BLaER1 (cell line): ENCODE measurements at regions not wholly inside any gene's neighbourhood (a gene's known extent, or its start where the extent isn't known, plus 50 kb on each side); places are given as distances from the start of the nearest gene placed in this dataset.
"Not testable (repeated sequence)": the region's sequence is repeated elsewhere in the genome, so short reads cannot be mapped to it uniquely, and the experiment has no call there.

Source experiments
- H3K27ac ChIP-seq: shearing (Covaris generic); formaldehyde crosslinking; 2 replicates; pipeline ENCODE4 v1.8.1; 2022
- H3K27me3 ChIP-seq: shearing (Covaris generic); formaldehyde crosslinking; 2 replicates; pipeline ENCODE4 v1.8.1; 2022
- H3K36me3 ChIP-seq: shearing (Covaris generic); formaldehyde crosslinking; 2 replicates; pipeline ENCODE4 v1.8.1; 2022
- H3K4me1 ChIP-seq: shearing (Covaris generic); formaldehyde crosslinking; 2 replicates; pipeline ENCODE4 v1.8.1; 2022
- H3K4me2 ChIP-seq: shearing (Covaris generic); formaldehyde crosslinking; 2 replicates; pipeline ENCODE4 v1.8.1; 2022
- H3K4me3 ChIP-seq: shearing (Covaris generic); formaldehyde crosslinking; 2 replicates; pipeline ENCODE4 v1.8.1; 2022
- H3K9ac ChIP-seq: shearing (Covaris generic); formaldehyde crosslinking; 2 replicates; pipeline ENCODE4 v1.8.1; 2022
- H3K9me3 ChIP-seq: shearing (Covaris generic); formaldehyde crosslinking; 2 replicates; pipeline ENCODE4 v1.8.1; 2022
- H4K20me1 ChIP-seq: shearing (Covaris generic); formaldehyde crosslinking; 2 replicates; pipeline ENCODE4 v1.8.1; 2022
- Cebpa-rat ChIP-seq: shearing (Covaris generic); IDR thresholded peaks from 2 replicates; pipeline ENCODE4 v1.8.1; 2022

DNA sequence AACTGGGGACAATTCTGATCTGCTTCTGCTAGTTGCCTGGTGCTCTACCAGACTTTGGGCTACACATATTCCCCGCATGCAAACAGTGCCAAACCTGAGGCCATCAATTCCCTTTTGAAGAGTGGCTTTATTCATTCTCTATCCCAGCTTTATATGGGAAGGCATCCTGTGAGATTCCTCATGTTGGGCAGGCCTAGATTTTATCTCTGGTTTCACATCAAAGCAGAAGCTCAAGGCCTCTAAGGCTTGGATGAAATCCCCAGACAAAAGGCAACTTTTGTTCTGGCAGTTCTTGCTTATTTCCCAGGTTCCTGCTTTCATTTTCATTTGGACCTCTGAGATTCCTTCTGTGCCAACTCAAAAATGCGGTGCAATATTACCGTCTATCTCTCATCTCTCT lies 648.8 kb downstream of the QKI start:
- no peaks in the 10 kb centered on the region for H3K36me3 ChIP-seq
- no peak for TF ChIP-seq Cebpa-rat
- H4K20me1 ChIP-seq, result no peaks in the 10 kb centered on the region
- H3K27me3 ChIP-seq, result no peaks in the 10 kb centered on the region
- H3K4me1 ChIP-seq, result no peaks in the 10 kb centered on the region
- H3K4me3 ChIP-seq, result no peak overlapping the region
- H3K4me2 ChIP-seq, result no peak overlapping the region
- no peaks in the 10 kb centered on the region for H3K9me3 ChIP-seq
- no peak overlapping the region for H3K9ac ChIP-seq
- no peak overlapping the region for H3K27ac ChIP-seq

DNA sequence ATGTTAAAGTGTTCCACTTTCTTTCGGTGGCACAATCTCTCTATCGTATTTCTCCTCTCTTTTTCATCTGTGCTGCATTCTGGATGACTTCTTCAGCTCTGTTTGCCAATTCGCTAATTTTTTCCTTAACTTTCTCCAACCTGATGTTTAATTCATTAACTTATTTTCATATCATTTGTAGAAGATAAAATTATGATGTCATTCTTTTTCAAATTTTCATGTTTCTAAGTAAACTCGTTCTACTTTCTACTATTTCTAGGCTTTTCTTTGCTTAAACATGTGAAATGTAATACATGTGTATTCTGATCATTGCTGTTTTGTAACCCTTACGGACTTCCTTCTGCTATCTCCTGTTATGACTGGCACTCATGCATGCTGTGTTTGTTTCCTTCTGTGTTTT lies 648.4 kb downstream of the QKI start:
- Histone ChIP-seq H3K36me3 (no peaks in the 10 kb centered on the region), H3K27ac (no peak overlapping the region), H3K4me3 (no peak overlapping the region), H3K4me2 (no peak overlapping the region), H3K9me3 (no peaks in the 10 kb centered on the region), H4K20me1 (no peaks in the 10 kb centered on the region), H3K4me1 (no peaks in the 10 kb centered on the region), H3K27me3 (no peaks in the 10 kb centered on the region), H3K9ac (no peak overlapping the region)
- TF ChIP-seq Cebpa-rat, result no peak

DNA sequence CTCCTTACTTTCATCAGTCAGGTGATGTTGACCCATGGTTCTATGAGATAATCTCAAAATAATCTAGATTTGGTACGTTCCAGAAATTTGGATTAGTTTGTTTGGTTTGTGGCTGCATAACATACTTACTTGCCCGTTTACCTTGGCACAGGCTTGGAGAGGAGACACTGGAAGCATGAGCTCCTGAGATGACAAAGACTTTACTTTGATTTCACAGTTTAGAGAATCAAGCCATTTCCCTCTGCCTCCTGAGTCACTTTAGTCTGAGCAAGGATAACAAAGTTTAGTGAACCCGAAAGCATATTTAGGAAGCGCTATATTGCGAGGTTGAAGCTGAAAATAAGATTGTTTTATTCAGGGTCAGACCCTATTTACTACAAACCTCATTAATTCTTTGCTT lies 643.4 kb downstream of the QKI start:
- TF ChIP-seq Cebpa-rat, result no peak
- H3K27me3 ChIP-seq, result no peaks in the 10 kb centered on the region
- no peak overlapping the region for H3K9ac ChIP-seq
- no peaks in the 10 kb centered on the region for H3K36me3 ChIP-seq
- H3K4me3 ChIP-seq, result no peak overlapping the region
- no peaks in the 10 kb centered on the region for H3K9me3 ChIP-seq
- H3K4me1 ChIP-seq, result no peaks in the 10 kb centered on the region
- no peaks in the 10 kb centered on the region for H4K20me1 ChIP-seq
- H3K27ac ChIP-seq, result no peak overlapping the region
- H3K4me2 ChIP-seq, result no peak overlapping the region

DNA sequence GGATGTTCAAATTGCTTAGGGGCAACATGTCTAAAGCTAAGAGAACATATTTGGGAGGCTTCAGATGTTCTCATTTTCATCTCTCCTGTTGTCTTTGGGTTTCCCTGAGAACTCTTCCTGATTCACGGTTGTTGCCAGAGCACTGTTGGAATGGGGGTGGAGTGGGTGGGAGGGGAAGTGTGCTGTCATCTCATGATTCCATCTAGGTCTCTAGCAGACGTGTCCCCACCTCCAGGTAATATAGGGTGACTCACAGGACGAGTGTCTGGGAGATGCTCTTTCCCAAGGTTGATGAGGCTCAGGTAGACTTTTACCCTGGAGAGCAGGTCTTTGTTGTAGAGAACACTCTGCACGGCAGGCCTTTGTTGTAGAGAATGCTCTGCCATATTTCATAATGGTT lies 636.9 kb downstream of the QKI start:
- no peak overlapping the region for H3K4me3 ChIP-seq
- H3K4me2 ChIP-seq, result no peak overlapping the region
- H4K20me1 ChIP-seq, result no peaks in the 10 kb centered on the region
- H3K9ac ChIP-seq, result no peak overlapping the region
- no peak overlapping the region for H3K27ac ChIP-seq
- H3K36me3 ChIP-seq, result no peaks in the 10 kb centered on the region
- H3K4me1 ChIP-seq, result no peaks in the 10 kb centered on the region
- H3K27me3 ChIP-seq, result no peaks in the 10 kb centered on the region
- H3K9me3 ChIP-seq, result no peaks in the 10 kb centered on the region
- TF ChIP-seq Cebpa-rat, result no peak

DNA sequence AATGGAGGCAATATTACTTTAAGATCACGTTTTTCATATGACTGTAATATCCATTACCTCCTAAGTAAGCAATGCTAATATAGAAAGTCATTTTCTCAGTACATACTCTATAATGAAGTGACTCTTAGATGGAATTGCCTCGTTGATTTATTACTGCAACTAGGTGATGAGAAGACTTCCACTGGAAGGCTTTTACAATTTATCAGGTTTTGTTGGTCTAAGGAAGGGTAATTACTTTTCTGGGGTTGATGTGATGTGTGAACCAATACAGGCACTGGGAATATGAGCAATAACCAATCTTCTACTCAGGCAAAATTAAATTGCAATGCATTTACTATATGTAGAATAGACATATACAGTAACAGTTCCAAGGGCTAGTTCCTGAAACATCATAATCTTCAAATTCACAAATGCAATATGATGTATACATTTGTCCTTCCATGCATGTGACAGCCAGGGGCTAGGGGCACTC lies 635.0 kb downstream of the QKI start:
- H3K9me3 ChIP-seq, result no peaks in the 10 kb centered on the region
- TF ChIP-seq Cebpa-rat, result no peak
- no peaks in the 10 kb centered on the region for H3K27me3 ChIP-seq
- H3K4me3 ChIP-seq, result no peak overlapping the region
- H3K4me2 ChIP-seq, result no peak overlapping the region
- no peaks in the 10 kb centered on the region for H3K36me3 ChIP-seq
- no peaks in the 10 kb centered on the region for H3K4me1 ChIP-seq
- no peak overlapping the region for H3K9ac ChIP-seq
- H4K20me1 ChIP-seq, result no peaks in the 10 kb centered on the region
- H3K27ac ChIP-seq, result no peak overlapping the region

DNA sequence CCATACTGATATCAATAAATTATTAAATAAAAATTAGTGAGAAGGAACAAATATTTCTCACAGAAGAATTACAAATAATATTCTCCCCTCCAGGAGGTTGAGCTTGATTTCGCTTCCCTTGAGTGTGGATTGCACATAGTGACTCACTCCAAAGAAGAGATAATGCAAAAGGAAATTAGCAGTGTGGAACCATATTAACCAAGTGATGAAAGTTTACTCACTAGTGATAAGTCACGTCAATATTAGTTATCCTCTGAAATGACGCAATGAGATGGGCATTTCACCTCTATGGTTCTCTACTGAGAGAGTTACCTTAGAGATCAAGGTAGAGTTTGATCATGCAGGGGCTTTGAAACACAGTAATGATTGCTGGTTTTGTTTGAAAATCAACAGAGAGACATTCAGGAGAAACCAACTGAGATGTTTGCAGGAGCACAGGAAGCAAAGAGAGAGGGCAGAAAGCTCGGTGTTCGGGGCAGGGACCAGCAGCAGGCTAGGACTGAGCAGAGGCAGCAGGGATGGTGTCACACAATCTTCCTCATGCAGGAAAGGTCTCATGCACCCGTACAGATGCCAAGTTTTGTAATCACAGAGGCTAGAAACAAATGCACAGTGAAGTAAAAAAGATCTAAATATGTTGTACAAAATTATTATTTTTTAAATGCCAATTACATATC lies 634.5 kb downstream of the QKI start:
- no peak overlapping the region for H3K9ac ChIP-seq
- H3K4me3 ChIP-seq, result no peak overlapping the region
- no peaks in the 10 kb centered on the region for H3K36me3 ChIP-seq
- H3K4me2 ChIP-seq, result no peak overlapping the region
- no peaks in the 10 kb centered on the region for H4K20me1 ChIP-seq
- H3K27ac ChIP-seq, result no peak overlapping the region
- no peak for TF ChIP-seq Cebpa-rat
- H3K9me3 ChIP-seq, result 0 out of 2 replicates have a peak, but pooled peaks cover under 1% of the 10 kb centered on the region
- no peaks in the 10 kb centered on the region for H3K4me1 ChIP-seq
- no peaks in the 10 kb centered on the region for H3K27me3 ChIP-seq

DNA sequence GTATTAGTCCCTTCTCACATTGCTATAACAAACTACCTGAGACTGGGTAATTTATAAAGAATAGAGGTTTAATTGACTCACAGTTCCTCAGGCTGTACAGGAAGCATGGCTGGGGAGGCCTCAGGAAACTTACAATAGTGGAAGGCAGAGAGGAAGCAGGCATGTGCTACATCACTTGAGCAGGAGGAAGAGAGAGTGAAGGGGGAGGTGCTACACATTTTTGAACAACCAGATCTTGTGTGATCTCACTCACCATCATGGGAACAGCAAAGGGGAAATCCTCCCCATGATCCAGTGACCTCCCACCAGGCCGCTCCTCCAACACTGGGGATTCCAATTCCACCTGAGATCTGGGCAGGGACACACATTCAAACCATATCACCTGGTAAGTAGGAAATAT lies 630.6 kb downstream of the QKI start:
- H3K4me2 ChIP-seq, result no peak overlapping the region
- H3K36me3 ChIP-seq, result no peaks in the 10 kb centered on the region
- no peak for TF ChIP-seq Cebpa-rat
- H3K4me3 ChIP-seq, result no peak overlapping the region
- no peak overlapping the region for H3K9ac ChIP-seq
- H3K9me3 ChIP-seq, result peaks cover 13% of the 10 kb centered on the region
- no peaks in the 10 kb centered on the region for H3K27me3 ChIP-seq
- H3K27ac ChIP-seq, result no peak overlapping the region
- no peaks in the 10 kb centered on the region for H3K4me1 ChIP-seq
- no peaks in the 10 kb centered on the region for H4K20me1 ChIP-seq

DNA sequence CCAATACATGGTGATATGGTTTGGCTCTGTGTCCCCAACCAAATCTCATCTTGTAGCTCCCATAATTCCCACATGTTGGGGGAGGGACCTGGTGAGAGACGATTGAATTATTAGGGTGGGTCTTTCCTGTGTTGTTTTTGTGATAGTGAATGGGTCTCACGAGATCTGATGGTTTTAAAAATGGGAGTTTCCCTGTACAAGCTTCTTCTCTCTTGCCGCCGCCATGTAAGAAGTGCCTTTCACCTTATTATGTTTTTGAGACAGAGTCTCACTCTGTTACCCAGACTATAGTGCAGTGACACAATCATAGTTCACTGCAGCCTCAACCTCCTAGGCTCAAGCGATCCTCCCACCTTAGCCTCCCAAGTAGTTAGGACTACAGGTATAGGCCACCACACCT lies 629.1 kb downstream of the QKI start:
- H3K9ac ChIP-seq, H3K27me3 ChIP-seq, H3K27ac ChIP-seq, H3K4me3 ChIP-seq, H4K20me1 ChIP-seq, H3K4me1 ChIP-seq, H3K36me3 ChIP-seq, H3K4me2 ChIP-seq: not testable (repeated sequence)
- H3K9me3 ChIP-seq, result peaks cover 13% of the 10 kb centered on the region

DNA sequence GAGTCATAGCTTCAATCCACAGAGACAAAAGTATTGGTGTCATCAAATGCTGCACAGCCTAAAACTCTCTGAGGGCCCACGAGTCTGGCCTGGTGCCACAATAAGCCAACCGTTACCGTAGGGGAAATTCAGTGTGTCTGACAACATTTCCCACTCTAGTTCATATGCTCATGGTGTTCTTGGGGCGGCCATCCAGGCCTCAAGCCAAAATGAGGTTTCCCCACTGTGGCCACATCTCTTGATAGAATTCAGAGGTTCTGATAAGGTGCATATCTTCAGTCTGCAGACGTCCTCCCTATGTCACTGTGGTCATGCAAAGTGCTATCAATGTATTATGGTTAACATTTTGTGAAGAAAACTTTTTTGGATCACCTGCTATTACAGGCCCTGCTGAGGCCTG lies 627.7 kb downstream of the QKI start:
- H4K20me1 ChIP-seq, result no peaks in the 10 kb centered on the region
- H3K27me3 ChIP-seq, result no peaks in the 10 kb centered on the region
- H3K36me3 ChIP-seq, result no peaks in the 10 kb centered on the region
- H3K9me3 ChIP-seq, result peaks cover 13% of the 10 kb centered on the region
- no peak overlapping the region for H3K9ac ChIP-seq
- no peak overlapping the region for H3K4me3 ChIP-seq
- 0 out of 2 replicates have a peak, but pooled peaks cover 1% of the 10 kb centered on the region for H3K4me1 ChIP-seq
- H3K27ac ChIP-seq, result no peak overlapping the region
- no peak overlapping the region for H3K4me2 ChIP-seq
- TF ChIP-seq Cebpa-rat, result no peak

DNA sequence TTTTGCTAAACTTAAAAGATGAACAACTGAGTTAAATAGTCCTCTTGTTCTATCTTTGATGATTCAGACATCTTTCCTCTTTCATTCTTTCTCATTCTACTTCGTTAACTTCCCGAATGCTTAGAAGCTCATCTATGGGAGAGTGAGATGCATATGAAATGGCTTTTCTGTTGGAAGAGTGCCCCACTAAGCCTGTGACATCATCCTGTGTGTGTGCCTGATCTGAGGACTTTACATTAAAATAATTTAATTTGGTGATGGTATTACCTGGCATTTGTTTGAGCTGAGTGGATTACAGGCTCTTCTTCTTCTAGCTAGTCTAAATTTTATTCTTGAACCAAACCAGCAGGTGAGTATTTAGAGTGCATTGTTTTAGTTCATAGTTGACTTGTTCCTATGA lies 626.5 kb downstream of the QKI start:
- TF ChIP-seq Cebpa-rat, result no peak
- H3K4me3 ChIP-seq, result no peak overlapping the region
- H3K9me3 ChIP-seq, result peaks cover 13% of the 10 kb centered on the region
- no peak overlapping the region for H3K4me2 ChIP-seq
- H3K27ac ChIP-seq, result no peak overlapping the region
- no peaks in the 10 kb centered on the region for H4K20me1 ChIP-seq
- no peaks in the 10 kb centered on the region for H3K36me3 ChIP-seq
- H3K9ac ChIP-seq, result no peak overlapping the region
- 0 out of 2 replicates have a peak, but pooled peaks cover 4% of the 10 kb centered on the region for H3K4me1 ChIP-seq
- no peaks in the 10 kb centered on the region for H3K27me3 ChIP-seq

DNA sequence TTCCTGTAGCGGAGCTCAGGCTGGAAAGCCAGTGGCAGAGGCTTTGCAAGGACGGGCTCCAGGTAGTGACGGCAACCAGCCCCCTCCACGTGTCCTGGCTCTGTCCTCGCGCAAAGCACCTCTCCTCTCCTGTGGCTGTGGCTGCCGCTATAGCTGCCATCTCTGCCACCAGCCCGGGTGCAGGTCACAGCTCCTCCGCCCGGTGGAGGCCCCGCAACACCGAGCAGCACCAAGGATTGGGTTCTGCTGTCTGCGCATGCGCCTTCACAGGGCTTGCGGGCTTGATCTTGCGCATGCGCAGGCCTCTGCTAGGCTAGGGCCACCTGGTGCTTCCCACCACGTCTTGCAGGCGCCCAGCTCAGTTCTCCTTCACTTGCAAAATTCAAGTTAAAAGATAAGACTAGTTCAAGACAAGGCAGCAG lies 625.4 kb downstream of the QKI start:
- no peak overlapping the region for H3K4me2 ChIP-seq
- no peak overlapping the region for H3K27ac ChIP-seq
- no peaks in the 10 kb centered on the region for H3K27me3 ChIP-seq
- TF ChIP-seq Cebpa-rat, result no peak
- peaks cover 13% of the 10 kb centered on the region for H3K9me3 ChIP-seq
- no peak overlapping the region for H3K9ac ChIP-seq
- 0 out of 2 replicates have a peak, but pooled peaks cover 4% of the 10 kb centered on the region for H3K4me1 ChIP-seq
- H3K4me3 ChIP-seq, result no peak overlapping the region
- H4K20me1 ChIP-seq, result no peaks in the 10 kb centered on the region
- no peaks in the 10 kb centered on the region for H3K36me3 ChIP-seq
